ENCODE measurements at regions not wholly inside any gene's neighbourhood (a gene's known extent, or its start where the extent isn't known, plus 50 kb on each side); places are given as distances from the start of the nearest gene placed in this dataset.

DNA sequence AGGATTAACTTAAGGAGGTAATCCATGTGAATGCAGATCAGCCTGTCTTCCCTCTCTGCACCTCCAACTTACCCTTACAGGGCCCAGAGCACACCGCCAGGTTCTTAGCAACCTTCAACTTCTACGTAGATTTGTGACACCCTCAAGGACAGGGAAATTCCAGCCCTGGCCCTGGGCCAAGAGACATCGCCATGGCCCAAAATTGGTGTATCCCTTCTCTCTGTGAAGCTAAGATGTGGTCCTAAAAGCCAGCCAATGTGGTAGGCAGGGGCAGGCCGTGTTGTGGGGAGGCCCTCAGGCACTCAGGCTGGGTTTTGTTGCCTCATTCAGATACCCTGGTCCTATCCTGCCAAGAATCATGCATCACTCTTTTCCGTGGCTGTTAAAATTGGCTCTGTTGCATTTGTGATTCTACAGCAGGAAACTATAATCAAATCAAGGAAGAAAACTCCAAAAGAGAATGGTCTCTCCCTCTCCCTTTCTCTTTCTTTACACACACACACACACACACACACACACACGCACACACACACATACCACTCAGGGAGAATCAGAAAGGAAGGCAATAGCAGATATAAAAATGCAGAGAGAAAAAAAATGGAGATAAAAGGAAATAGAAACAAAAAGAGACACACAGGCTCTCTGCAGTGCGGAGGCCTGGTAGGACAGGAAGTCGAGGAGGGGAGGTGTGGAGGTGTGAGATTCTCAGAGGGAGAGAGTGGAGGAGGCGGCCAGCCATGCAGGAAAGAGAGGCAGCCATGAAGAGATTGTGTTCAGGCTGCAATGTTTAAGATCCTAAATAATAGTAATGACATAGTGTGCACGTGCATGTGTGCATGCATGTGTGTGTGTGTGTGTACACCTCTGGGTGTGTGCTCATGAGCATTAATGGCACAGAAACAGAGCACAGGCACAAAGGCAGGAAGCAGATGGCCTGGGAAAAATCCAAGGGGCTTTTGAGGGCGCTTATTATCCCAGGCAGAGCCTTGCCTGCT is 201.8 kb upstream of the LRFN2 start:
- DNase-seq, result no peak

- DNase-seq, result no peak
These were observed 195.2 kb upstream of the LRFN2 start for GRCh38 chr6:40782355-40782754.

GRCh38 chr6:40780637-40781036 is 193.5 kb upstream of the LRFN2 start:
- DNase-seq, result no peak

- no peak for DNase-seq
These were observed 192.2 kb upstream of the LRFN2 start for GRCh38 chr6:40779409-40779808.

- no peak for DNase-seq
These were observed 191.8 kb upstream of the LRFN2 start for GRCh38 chr6:40778918-40779317.

- DNase-seq, result no peak
These were observed 191.0 kb upstream of the LRFN2 start for GRCh38 chr6:40778196-40778595.

DNA sequence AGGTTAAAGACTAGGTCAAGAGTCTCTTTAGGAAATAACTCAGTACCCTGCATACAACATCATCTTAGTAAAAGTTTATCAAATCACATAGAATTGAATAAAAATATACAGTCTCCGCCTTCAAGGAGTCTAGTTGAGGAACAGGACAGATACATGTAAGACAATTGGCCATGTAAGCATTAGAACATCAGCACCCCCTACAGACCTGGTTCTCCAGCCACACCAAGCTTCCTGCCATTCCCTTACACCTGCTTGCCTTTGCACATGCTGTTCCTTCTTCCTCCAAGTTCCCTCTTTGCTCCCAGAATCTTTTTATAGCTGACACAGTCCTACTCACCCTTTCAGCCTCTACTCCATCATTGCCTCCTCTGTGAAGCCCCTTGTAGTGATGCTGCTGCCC is 187.8 kb upstream of the LRFN2 start:
- DNase-seq, result no peak

DNA sequence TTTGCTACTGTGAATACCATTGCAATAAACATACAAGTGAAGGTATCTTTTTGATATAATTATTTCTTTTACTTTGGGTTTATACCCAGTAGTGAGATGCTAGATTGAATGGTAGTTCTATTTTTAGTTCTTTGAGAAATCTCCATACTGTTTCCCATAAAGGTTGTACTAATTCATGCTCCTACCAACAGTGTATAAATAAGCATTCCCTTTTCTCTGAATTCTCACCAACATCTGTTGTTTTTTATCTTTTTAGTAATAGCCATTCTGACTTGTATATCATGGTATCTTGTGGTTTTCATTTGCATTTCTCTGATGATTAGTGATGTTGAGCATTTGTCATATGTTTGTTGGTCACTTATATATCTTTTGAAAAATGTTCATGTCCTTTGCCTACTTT is 183.6 kb upstream of the LRFN2 start:
- no peak for DNase-seq

- no peak for DNase-seq
These were observed 177.6 kb upstream of the LRFN2 start for GRCh38 chr6:40764726-40765125.

- DNase-seq, result no peak
These were observed 175.8 kb upstream of the LRFN2 start for GRCh38 chr6:40762981-40763380.

- no peak for DNase-seq
These were observed 173.7 kb upstream of the LRFN2 start for GRCh38 chr6:40760887-40761286.

GRCh38 chr6:40759838-40760237 is 172.7 kb upstream of the LRFN2 start:
- DNase-seq, result no peak

DNA sequence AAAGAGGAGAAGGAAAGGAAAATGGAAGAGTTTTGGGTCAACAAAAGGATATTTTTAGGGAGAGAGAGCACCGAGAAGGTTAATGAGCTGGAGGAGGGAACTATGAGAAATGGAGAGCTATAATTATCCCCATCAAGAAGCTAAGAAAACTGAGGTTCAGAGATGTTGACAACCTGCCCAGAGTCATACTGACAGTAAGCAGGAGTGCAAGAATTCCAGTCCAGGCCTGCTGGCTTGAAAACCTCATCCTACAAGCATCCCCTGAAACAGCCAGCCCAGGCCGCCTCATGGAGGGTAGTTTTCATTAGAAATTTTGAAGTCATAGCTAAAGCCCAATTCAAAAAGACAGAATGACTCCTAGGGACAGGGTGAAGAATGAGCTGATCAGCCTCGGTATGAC is 172.1 kb upstream of the LRFN2 start:
- DNase-seq, result no peak

- DNase-seq, result no peak
These were observed 168.7 kb upstream of the LRFN2 start for GRCh38 chr6:40755749-40756452.

- DNase-seq, result no peak
These were observed 168.0 kb upstream of the LRFN2 start for GRCh38 chr6:40755046-40755681.

DNA sequence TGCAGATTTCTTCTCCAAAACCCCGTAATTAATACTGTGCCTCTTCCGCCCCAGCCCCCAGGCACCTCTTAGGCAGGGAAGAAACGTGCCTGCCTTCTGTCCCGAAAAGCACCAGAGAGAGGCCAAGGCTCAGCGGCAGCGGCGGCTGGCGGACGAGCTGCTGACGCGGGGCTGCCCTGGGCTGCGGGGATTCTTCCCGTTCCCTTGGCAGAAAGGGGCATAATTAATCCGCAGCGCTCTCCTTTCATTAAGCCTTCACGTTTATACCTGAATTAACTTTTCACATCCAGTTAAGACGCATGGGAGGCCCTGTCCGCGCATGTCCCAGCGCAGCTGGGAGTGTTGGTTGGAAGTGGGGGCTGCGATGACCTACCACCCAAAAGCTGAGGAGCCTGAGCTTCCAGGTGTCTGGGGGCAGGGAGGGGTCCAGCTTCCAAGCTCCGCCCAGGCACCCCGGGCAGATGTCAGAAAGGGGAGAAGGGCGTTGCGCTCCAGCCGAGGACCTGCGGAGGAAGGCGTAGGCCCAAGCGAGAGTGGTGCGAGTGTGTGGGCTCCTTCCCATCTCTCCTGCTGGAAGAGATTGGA is 167.4 kb upstream of the LRFN2 start:
- DNase-seq, result no peak

GRCh38 chr6:40753675-40754448 is 166.7 kb upstream of the LRFN2 start:
- DNase-seq, result no peak

DNA sequence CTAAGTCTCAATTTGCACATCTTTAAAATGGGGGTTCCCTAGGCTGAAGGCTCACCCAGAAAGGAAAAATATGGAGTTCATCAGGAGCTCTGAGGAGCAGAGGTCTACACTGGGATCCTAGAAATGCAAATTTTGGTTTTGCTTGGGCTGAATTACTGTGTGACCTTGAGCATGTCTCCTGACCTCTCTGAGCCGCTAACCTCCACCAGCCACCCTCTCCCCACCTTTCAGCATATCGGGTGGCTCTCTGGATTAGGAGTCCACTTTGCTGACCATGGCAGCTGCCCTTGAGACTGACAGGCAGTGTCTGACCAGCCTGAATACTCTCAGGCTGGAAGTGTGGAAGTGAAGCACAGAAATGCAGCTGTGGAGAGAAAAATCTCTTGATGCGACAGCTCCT is 165.9 kb upstream of the LRFN2 start:
- DNase-seq, result no peak

- DNase-seq, result no peak
These were observed 157.7 kb upstream of the LRFN2 start for GRCh38 chr6:40744835-40745234.

DNA sequence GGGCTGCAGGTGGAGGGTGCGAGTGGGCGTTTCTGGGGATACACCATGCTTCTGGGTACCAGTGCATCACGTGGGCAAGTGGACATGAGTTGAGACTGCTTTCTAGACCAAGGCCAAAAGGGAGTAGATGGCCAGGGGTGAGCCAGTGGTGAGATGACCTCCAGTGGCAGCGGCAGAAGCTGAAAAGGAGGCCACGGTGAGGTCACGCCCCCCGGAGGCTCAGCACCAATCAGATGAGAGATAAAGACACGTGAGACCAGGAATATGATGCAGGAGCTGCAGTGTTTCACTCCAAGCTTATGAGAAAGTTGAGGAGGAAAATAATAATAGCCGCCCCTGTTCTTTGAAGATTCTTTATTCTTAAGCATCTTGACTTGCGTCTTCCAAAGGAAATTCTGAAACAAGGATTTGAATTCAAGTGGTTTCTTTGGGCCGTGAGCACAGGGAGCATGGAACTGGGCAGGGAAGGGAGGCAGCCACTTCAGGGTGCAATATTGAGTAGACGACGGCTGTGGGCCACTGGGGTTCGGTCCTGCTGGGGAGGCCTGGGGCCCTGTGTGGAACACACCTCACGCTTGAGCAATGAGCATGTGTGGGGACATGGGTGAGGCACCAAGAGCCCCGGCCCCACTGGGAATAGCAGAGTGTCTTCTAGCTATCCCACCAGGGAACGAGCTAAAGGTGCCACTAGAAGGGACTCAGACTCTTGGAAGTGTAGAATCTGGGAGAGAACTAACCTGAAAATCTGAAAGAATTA is 156.7 kb upstream of the LRFN2 start:
- DNase-seq, result no peak

- DNase-seq, result no peak
These were observed 156.1 kb upstream of the LRFN2 start for GRCh38 chr6:40743226-40743625.

DNA sequence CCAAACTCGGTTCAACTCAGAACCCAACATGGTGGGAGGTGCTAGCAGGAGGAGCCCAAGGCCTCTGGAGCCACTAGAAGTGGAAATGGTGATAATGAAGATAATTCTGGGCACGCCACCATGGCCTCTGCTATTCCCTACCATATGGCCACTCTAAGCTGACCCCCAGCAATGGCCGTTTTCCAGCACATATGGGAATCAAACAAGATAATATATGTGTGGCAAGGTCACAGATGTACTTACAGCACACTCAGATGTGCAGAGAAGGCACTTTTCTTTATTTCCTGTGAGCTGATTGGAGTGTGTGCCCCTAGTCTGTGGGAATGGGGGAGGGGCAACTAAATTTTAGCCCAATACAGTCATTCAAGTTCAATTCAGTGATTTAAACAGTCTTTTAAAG is 153.4 kb upstream of the LRFN2 start:
- DNase-seq, result no peak
